Liver (tissue), 3 donors: ENCODE measurements at regions not wholly inside any gene's neighbourhood (a gene's known extent, or its start where the extent isn't known, plus 50 kb on each side); places are given as distances from the start of the nearest gene placed in this dataset.

Experiments used
- FOXA1 ChIP-seq: IDR thresholded peaks from 2 replicates; pipeline ENCODE4 v1.6.1; 2016; ENCODE audit warnings: antibody characterized with exemption
- RAD21 ChIP-seq, 2 donors: IDR thresholded peaks; 2 replicates each; pipeline ENCODE4 v1.6.1; 2016; ENCODE audit warnings: antibody characterized with exemption in 2 of 2, mild to moderate bottlenecking in 2 of 2
- RXRA ChIP-seq, 2 donors: IDR thresholded peaks; 2 replicates each; pipeline ENCODE4 v1.6.1; 2017 to 2018; ENCODE audit warnings: antibody characterized with exemption in 2 of 2, mild to moderate bottlenecking in 1 of 2
- SP1 ChIP-seq: IDR thresholded peaks from 2 replicates; pipeline ENCODE4 v1.6.1; 2018; ENCODE audit warnings: antibody characterized with exemption, mild to moderate bottlenecking
- YY1 ChIP-seq: IDR thresholded peaks from 2 replicates; pipeline ENCODE4 v1.6.1; 2016; ENCODE audit warnings: antibody characterized with exemption, mild to moderate bottlenecking
- TF ChIP-seq, protein P1 (sequence below): fragments of 150-350 bp; IDR thresholded peaks from 2 replicates; pipeline ENCODE4 v1.5.1; 2017; ENCODE audit warnings: improper control_type of control experiment, low read depth, low read length; ENCODE audit not compliant: missing input control
- TF ChIP-seq, protein P2 (sequence below): IDR thresholded peaks from 2 replicates; pipeline ENCODE4 v1.6.1; 2016; ENCODE audit warnings: antibody characterized with exemption, mild to moderate bottlenecking
- donor health status: healthy.
- donor health status: healthy.

DNA sequence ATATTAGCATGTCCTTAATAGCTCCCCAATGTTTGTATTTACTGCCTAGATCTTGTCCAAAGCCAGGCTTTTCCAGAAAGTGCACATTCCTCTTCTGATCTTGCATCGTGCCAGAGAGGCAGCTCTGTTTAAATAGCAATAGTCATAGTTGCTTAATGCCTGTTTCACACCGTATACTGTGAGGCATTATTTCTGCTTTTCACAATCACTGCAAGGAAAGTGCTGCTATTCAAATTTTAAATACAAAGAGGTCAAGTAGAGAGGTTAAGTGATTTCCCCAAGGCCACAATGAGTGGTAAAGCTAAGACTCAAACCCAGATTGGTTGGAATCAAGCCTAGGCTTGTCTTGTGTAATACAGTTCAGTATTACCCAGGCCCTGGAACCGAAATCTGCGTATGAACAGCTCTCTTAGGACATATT lies 153.6 kb downstream of the SNX18 start:
- TF ChIP-seq YY1 (peak; percentile 13), SP1 (no peak), RAD21 (IDR thresholded peaks at IDR 0.05) (peak in 1 of 2 donors; percentile 34), RXRA (IDR thresholded peaks at IDR 0.05) (peak in 1 of 2 donors; percentile 19), FOXA1 (no peak)
- TF ChIP-seq, protein P1, sequence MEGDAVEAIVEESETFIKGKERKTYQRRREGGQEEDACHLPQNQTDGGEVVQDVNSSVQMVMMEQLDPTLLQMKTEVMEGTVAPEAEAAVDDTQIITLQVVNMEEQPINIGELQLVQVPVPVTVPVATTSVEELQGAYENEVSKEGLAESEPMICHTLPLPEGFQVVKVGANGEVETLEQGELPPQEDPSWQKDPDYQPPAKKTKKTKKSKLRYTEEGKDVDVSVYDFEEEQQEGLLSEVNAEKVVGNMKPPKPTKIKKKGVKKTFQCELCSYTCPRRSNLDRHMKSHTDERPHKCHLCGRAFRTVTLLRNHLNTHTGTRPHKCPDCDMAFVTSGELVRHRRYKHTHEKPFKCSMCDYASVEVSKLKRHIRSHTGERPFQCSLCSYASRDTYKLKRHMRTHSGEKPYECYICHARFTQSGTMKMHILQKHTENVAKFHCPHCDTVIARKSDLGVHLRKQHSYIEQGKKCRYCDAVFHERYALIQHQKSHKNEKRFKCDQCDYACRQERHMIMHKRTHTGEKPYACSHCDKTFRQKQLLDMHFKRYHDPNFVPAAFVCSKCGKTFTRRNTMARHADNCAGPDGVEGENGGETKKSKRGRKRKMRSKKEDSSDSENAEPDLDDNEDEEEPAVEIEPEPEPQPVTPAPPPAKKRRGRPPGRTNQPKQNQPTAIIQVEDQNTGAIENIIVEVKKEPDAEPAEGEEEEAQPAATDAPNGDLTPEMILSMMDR: no peak
- TF ChIP-seq, protein P2, sequence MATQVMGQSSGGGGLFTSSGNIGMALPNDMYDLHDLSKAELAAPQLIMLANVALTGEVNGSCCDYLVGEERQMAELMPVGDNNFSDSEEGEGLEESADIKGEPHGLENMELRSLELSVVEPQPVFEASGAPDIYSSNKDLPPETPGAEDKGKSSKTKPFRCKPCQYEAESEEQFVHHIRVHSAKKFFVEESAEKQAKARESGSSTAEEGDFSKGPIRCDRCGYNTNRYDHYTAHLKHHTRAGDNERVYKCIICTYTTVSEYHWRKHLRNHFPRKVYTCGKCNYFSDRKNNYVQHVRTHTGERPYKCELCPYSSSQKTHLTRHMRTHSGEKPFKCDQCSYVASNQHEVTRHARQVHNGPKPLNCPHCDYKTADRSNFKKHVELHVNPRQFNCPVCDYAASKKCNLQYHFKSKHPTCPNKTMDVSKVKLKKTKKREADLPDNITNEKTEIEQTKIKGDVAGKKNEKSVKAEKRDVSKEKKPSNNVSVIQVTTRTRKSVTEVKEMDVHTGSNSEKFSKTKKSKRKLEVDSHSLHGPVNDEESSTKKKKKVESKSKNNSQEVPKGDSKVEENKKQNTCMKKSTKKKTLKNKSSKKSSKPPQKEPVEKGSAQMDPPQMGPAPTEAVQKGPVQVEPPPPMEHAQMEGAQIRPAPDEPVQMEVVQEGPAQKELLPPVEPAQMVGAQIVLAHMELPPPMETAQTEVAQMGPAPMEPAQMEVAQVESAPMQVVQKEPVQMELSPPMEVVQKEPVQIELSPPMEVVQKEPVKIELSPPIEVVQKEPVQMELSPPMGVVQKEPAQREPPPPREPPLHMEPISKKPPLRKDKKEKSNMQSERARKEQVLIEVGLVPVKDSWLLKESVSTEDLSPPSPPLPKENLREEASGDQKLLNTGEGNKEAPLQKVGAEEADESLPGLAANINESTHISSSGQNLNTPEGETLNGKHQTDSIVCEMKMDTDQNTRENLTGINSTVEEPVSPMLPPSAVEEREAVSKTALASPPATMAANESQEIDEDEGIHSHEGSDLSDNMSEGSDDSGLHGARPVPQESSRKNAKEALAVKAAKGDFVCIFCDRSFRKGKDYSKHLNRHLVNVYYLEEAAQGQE: no peak
